ENCODE measurements at regions not wholly inside any gene's neighbourhood (a gene's known extent, or its start where the extent isn't known, plus 50 kb on each side); places are given as distances from the start of the nearest gene placed in this dataset.

- Mint-ChIP-seq H3K27me3 (ENCODE audit: insufficient read depth) (no peaks in the 10 kb centered on the region), H3K9me3 (no peaks in the 10 kb centered on the region), H3K36me3 (ENCODE audit: low read depth) (no peaks in the 10 kb centered on the region), H3K4me1 (ENCODE audit: low read depth) (peaks cover 6% of the 10 kb centered on the region), H3K27ac (no peak overlapping the region), H3K4me3 (no peak overlapping the region)
- TF ChIP-seq CTCF (IDR thresholded peaks at IDR 0.05): no peak
- DNase-seq: no peak
Measured at GRCh38 chr6:141688916-141689315, 443.8 kb upstream of the GJE1 start.

- no peak overlapping the region for H3K4me3 Mint-ChIP-seq
- no peak overlapping the region for H3K27ac Mint-ChIP-seq
- H3K9me3 Mint-ChIP-seq: no peaks in the 10 kb centered on the region
- TF ChIP-seq CTCF (IDR thresholded peaks at IDR 0.05): no peak
- H3K27me3 Mint-ChIP-seq (ENCODE audit: insufficient read depth): no peaks in the 10 kb centered on the region
- H3K4me1 Mint-ChIP-seq (ENCODE audit: low read depth): peaks cover 15% of the 10 kb centered on the region
- DNase-seq: no peak
- H3K36me3 Mint-ChIP-seq (ENCODE audit: low read depth): no peaks in the 10 kb centered on the region
Measured at GRCh38 chr6:141685416-141685815, 447.3 kb upstream of the GJE1 start.

GRCh38 chr6:141682391-141682790 is 450.3 kb upstream of the GJE1 start:
- no peak for TF ChIP-seq CTCF (IDR thresholded peaks at IDR 0.05)
- Mint-ChIP-seq H3K27ac (no peak overlapping the region), H3K4me1 (ENCODE audit: low read depth) (peaks cover 24% of the 10 kb centered on the region), H3K4me3 (no peak overlapping the region), H3K9me3 (no peaks in the 10 kb centered on the region), H3K27me3 (ENCODE audit: insufficient read depth) (peaks cover 1% of the 10 kb centered on the region; the same call in 1 of the 2 replicates), H3K36me3 (ENCODE audit: low read depth) (no peaks in the 10 kb centered on the region)
- DNase-seq: no peak

GRCh38 chr6:141677598-141678211 is 455.0 kb upstream of the GJE1 start:
- H3K4me1 Mint-ChIP-seq (ENCODE audit: low read depth): peaks cover 29% of the 10 kb centered on the region
- DNase-seq: peak; percentile 27
- no peaks in the 10 kb centered on the region for H3K36me3 Mint-ChIP-seq (ENCODE audit: low read depth)
- H3K9me3 Mint-ChIP-seq: no peaks in the 10 kb centered on the region
- peak; percentile 87 for TF ChIP-seq CTCF (IDR thresholded peaks at IDR 0.05)
- peak overlapping the region; percentile 44; the same call in 1 of the 2 replicates for H3K4me3 Mint-ChIP-seq
- H3K27me3 Mint-ChIP-seq (ENCODE audit: insufficient read depth): peaks cover 1% of the 10 kb centered on the region; the same call in 1 of the 2 replicates
- H3K27ac Mint-ChIP-seq: peak overlapping the region; percentile 20; the same call in 1 of the 2 replicates

- Mint-ChIP-seq H3K27me3 (ENCODE audit: insufficient read depth) (peaks cover 1% of the 10 kb centered on the region; the same call in 1 of the 2 replicates), H3K4me1 (ENCODE audit: low read depth) (peaks cover 21% of the 10 kb centered on the region), H3K27ac (no peak overlapping the region), H3K36me3 (ENCODE audit: low read depth) (peaks cover 13% of the 10 kb centered on the region), H3K9me3 (no peaks in the 10 kb centered on the region; the same call in 1 of the 2 replicates), H3K4me3 (no peak overlapping the region)
- peak; percentile 74 for TF ChIP-seq CTCF (IDR thresholded peaks at IDR 0.05)
- DNase-seq: peak; percentile 4
Measured at GRCh38 chr6:141675957-141676356, 456.8 kb upstream of the GJE1 start.

Data from HFFc6 (cell line).